ENCODE measurements at regions not wholly inside any gene's neighbourhood (a gene's known extent, or its start where the extent isn't known, plus 50 kb on each side); places are given as distances from the start of the nearest gene placed in this dataset.

GRCh38 chr13:63166345-63166744 lies 1750.7 kb upstream of the PCDH20 start:
- TF ChIP-seq POLR2AphosphoS5 (IDR thresholded peaks at IDR 0.05; ENCODE audit: borderline replicate concordance, low read depth, low read length) (no peak), EZH2 (IDR thresholded peaks at IDR 0.05) (no peak), FOXP2 (optimal IDR thresholded peaks at IDR 0.05; ENCODE audit: control extremely low read depth, extremely low read length, insufficient read depth) (no peak)
